Type B pancreatic cell (in vitro differentiated cells): ENCODE measurements at regions not wholly inside any gene's neighbourhood (a gene's known extent, or its start where the extent isn't known, plus 50 kb on each side); places are given as distances from the start of the nearest gene placed in this dataset.

ENCODE experiments used
- DNase-seq: peaks from one replicate; pipeline ENCODE4 v3.0.0; 2021; ENCODE audit warnings: mixed read lengths; ENCODE audit not compliant: unreplicated experiment; ENCODE audit errors: extremely low spot score
- H3K27ac Mint-ChIP-seq: 2 replicates; pipeline ENCODE4 v1.8.0; 2021; ENCODE audit warnings: mild to moderate bottlenecking, mixed read lengths
- H3K27me3 Mint-ChIP-seq: 2 replicates; pipeline ENCODE4 v1.8.0; 2021; ENCODE audit warnings: mixed read lengths
- H3K36me3 Mint-ChIP-seq: 2 replicates; pipeline ENCODE4 v1.8.0; 2021; ENCODE audit warnings: mixed read lengths
- H3K4me1 Mint-ChIP-seq: one replicate; pipeline ENCODE4 v1.8.0; 2021; ENCODE audit warnings: mixed read lengths; ENCODE audit not compliant: unreplicated experiment
- H3K4me3 Mint-ChIP-seq: 2 replicates; pipeline ENCODE4 v1.8.0; 2021; ENCODE audit warnings: mild to moderate bottlenecking, mixed read lengths
- H3K9me3 Mint-ChIP-seq: 2 replicates; pipeline ENCODE4 v1.8.0; 2021; ENCODE audit warnings: mixed read lengths
- CTCF ChIP-seq: fragments of 200-600 bp; sonication (generic); conservative IDR thresholded peaks from 2 replicates; pipeline ENCODE4 v1.5.0; 2021; ENCODE audit warnings: antibody characterized with exemption, mild to moderate bottlenecking

- no peak for TF ChIP-seq CTCF
- Mint-ChIP-seq H3K4me3 (no peak overlapping the region), H3K9me3 (peaks cover 5% of the 10 kb centered on the region), H3K36me3 (no peaks in the 10 kb centered on the region), H3K4me1 (peaks cover 5% of the 10 kb centered on the region), H3K27me3 (peaks cover 31% of the 10 kb centered on the region), H3K27ac (no peak overlapping the region)
- DNase-seq, result no peak
Measured at GRCh38 chr5:135231289-135231688, 167.7 kb downstream of the MACROH2A1 start.

- H3K9me3 Mint-ChIP-seq, result peaks cover 5% of the 10 kb centered on the region
- peaks cover 9% of the 10 kb centered on the region for H3K4me1 Mint-ChIP-seq
- no peak for TF ChIP-seq CTCF
- H3K4me3 Mint-ChIP-seq, result no peak overlapping the region
- H3K27me3 Mint-ChIP-seq, result peaks cover 25% of the 10 kb centered on the region
- H3K27ac Mint-ChIP-seq, result no peak overlapping the region
- H3K36me3 Mint-ChIP-seq, result no peaks in the 10 kb centered on the region
- no peak for DNase-seq
Measured at GRCh38 chr5:135230251-135230925, 168.6 kb downstream of the MACROH2A1 start.

GRCh38 chr5:135229679-135230132 is 169.3 kb downstream of the MACROH2A1 start:
- peaks cover 5% of the 10 kb centered on the region for H3K9me3 Mint-ChIP-seq
- no peak for DNase-seq
- no peak overlapping the region for H3K4me3 Mint-ChIP-seq
- no peaks in the 10 kb centered on the region for H3K36me3 Mint-ChIP-seq
- no peak for TF ChIP-seq CTCF
- H3K4me1 Mint-ChIP-seq, result peaks cover 8% of the 10 kb centered on the region
- peaks cover 23% of the 10 kb centered on the region for H3K27me3 Mint-ChIP-seq
- no peak overlapping the region for H3K27ac Mint-ChIP-seq

GRCh38 chr5:135229122-135229521 is 169.9 kb downstream of the MACROH2A1 start:
- Mint-ChIP-seq H3K27me3 (peaks cover 26% of the 10 kb centered on the region), H3K4me3 (no peak overlapping the region), H3K9me3 (peaks cover 5% of the 10 kb centered on the region), H3K36me3 (no peaks in the 10 kb centered on the region), H3K4me1 (peaks cover 8% of the 10 kb centered on the region), H3K27ac (no peak overlapping the region)
- no peak for DNase-seq
- TF ChIP-seq CTCF, result no peak

GRCh38 chr5:135228222-135228621 is 170.8 kb downstream of the MACROH2A1 start:
- no peak for DNase-seq
- H3K4me1 Mint-ChIP-seq, result peaks cover 12% of the 10 kb centered on the region
- H3K36me3 Mint-ChIP-seq, result peaks cover 1% of the 10 kb centered on the region
- no peak for TF ChIP-seq CTCF
- no peak overlapping the region for H3K27ac Mint-ChIP-seq
- peaks cover 5% of the 10 kb centered on the region for H3K9me3 Mint-ChIP-seq
- peaks cover 29% of the 10 kb centered on the region for H3K27me3 Mint-ChIP-seq
- no peak overlapping the region for H3K4me3 Mint-ChIP-seq
